IPS DF 4.7 (cell line): ENCODE measurements at regions not wholly inside any gene's neighbourhood (a gene's known extent, or its start where the extent isn't known, plus 50 kb on each side); places are given as distances from the start of the nearest gene placed in this dataset.

Experiments used
- DNase-seq: peaks from one replicate; pipeline ENCODE4 v3.0.0-alpha.2; 2013; ENCODE audit warnings: low spot score; ENCODE audit errors: extremely low read depth

GRCh38 chr1:222370913-222371675 lies 176.8 kb downstream of the HHIPL2 start:
- DNase-seq = no peak

GRCh38 chr1:222370081-222370912 lies 177.6 kb downstream of the HHIPL2 start:
- no peak for DNase-seq

GRCh38 chr1:222369148-222369547 lies 178.8 kb downstream of the HHIPL2 start:
- DNase-seq = no peak

DNA sequence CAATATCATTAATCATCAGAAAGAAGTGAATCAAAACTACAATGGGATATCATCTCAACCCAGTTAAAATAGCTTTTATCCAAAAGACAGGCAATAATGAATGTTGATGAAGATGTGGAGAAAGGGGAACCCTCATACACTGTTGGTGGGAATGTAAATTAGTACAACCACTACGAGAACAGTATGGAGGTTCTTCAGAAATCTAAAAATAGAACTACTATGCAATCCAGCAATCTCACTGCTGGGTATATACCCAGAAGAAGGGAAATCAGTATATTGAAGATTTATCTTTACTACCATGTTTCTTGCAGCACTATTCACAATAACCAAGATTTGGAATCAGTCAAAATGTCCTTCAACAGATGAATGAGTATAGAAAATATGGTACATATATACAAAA lies 189.8 kb downstream of the HHIPL2 start:
- no peak for DNase-seq

GRCh38 chr1:222357252-222357651 lies 190.7 kb downstream of the HHIPL2 start:
- no peak for DNase-seq

DNA sequence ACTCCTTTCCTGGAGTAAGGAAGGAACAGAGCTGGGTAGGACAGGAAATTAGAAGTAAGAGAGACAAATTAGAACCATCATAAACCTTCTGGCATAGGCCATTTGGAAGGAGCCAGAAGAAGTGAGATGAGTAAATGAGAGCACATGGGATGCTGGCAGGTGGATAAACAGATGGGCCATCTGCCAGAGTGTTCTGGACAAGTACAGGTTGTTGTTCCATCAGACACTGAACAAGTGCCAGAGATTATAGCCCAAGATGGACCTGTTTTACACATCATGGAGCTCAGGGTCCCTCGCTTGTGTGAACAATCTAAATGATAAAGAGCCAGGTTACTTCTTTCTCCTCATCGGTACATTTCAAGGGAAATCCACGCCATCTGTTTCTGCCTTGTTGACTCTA lies 200.3 kb downstream of the HHIPL2 start:
- no peak for DNase-seq

DNA sequence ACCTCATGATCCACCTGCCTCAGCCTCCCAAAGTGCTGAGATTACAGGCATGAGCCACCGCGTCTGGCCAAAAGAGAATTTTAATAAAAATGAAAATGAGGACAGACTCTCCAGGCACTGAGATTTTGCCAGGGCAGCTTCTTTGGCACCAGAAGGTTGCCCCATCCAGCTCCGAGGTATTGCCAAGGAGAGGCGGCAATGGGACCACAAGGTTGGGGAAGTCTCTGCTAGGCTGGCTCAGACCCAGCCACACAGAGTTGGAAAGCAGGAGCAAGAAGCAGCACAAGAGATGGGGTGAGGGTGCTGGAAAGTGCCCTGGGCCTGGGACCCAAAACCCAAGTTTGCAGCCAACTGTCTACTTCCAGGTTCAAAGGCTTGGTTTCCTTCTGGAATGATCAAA lies 200.9 kb downstream of the HHIPL2 start:
- DNase-seq = no peak

GRCh38 chr1:222339376-222339947 lies 208.4 kb downstream of the HHIPL2 start:
- DNase-seq = no peak

GRCh38 chr1:222335586-222335985 lies 212.3 kb downstream of the HHIPL2 start:
- DNase-seq = no peak

GRCh38 chr1:222334026-222334680 lies 213.8 kb downstream of the HHIPL2 start:
- no peak for DNase-seq

DNA sequence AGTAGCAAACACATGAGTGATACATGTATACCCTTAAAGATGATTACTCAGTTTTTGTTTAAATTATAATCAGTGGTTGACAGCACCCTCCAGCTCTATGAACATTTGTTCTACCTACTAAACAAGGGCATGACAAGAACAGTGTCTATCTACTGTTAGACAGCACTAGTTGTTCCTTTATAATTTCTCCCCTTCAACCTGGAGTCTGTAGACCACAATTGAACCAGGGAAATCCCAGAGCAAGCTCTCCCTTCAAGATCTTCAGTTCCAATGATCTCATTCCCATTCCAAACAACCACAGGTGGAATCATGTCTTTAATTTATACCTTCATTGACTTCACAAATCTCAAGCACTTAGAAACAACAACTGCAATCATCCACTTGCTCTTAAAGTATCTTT lies 216.1 kb downstream of the HHIPL2 start:
- DNase-seq = no peak

GRCh38 chr1:222331340-222331739 lies 216.6 kb downstream of the HHIPL2 start:
- DNase-seq = no peak

- DNase-seq = no peak
Observed at GRCh38 chr1:222329493-222330045, 218.3 kb downstream of the HHIPL2 start.

GRCh38 chr1:222326710-222327036 lies 221.2 kb downstream of the HHIPL2 start:
- DNase-seq = no peak

DNA sequence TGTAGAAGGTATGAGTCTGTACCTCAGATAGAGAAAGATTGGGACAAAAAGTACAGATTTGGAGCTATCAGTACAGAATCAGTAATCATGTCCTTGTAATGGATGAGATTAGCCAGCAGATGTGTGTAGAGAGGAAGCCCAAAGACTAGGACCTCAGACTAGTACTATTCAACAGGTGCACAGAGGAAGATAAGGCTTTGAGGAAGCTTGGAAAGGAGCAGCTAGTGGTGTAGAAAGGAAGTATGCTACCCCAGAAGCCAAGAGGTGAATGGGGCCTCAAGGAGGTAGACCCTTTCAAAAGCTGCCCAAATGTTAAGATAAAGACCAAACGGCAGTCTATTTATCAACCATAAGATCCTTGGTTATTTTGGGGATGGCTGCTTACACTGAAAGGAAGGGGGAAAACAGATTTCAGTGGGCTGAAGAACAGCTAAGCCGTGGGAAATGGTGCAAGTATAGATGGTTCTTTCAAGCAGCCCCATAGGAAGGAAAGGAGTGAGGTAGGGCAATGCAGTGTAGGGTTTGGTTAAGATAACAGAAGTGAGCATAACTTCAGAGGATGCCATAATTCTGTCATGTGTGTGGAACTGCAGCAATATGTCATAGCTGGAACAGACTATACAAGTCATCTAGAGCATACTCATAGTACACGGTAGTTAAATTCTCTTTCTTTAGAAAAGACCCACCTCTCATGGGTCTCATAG lies 221.7 kb downstream of the HHIPL2 start:
- DNase-seq = no peak

DNA sequence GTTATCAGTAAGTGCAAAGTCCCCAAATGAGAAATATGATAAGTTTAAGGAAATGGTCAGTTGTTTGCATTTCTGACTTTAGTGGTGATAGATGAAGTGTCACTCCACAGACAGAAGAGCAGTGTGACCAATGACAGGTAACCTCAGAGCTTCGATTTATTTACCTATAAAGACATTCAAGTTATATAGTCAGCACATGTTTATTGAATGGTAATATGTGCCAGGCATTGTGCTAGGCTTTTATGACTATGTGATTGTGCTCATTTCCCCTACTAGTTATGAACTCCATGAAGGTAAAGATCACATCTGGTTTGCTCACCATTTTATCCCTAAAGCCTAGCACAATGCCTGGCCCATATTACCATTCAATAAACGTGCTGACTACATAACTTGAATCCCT lies 222.4 kb downstream of the HHIPL2 start:
- no peak for DNase-seq

GRCh38 chr1:222314839-222315238 lies 233.1 kb downstream of the HHIPL2 start:
- no peak for DNase-seq

DNA sequence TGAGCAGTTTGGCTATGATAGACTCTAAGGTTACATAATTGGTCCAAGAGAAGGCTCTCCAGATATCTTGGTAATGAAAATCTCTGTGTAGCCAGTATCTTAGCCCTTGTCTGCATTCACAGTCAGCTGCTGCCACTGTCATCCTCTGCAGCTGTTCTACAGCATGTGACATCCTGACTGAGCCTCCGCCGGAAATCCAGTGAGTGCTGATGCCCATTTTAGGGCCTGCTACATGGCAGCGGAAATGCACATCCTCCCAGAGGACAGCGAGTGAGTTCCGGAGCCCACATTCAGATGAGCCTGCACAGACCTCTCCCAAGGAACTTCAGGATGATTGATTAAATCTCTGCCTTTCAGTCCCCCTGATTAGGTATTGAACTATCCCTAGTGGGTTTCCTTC lies 237.1 kb downstream of the HHIPL2 start:
- DNase-seq = no peak

DNA sequence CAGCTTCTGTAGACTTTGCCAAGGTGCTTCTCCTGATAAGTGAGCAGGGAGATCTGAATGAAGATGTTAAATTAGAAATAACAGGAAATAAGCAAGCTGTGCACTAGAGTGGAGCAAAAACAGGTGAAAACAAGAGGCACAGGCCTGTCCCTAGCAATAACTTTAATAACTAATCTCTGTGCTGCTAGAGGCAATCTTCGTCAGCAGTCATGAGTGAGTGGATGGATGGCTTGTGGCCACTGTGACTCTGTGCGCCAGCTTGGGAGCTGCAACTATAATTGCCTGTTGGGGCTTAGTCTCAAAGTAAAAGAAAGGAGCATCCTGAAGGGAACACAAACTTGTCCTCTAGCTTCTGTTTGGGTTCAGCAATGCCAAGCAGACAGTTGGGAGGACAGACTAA lies 240.3 kb downstream of the HHIPL2 start:
- no peak for DNase-seq

- no peak for DNase-seq
Observed at GRCh38 chr1:222306512-222306911, 241.4 kb downstream of the HHIPL2 start.

- no peak for DNase-seq
Observed at GRCh38 chr1:222306011-222306410, 241.9 kb downstream of the HHIPL2 start.
